ENCODE measurements at regions not wholly inside any gene's neighbourhood (a gene's known extent, or its start where the extent isn't known, plus 50 kb on each side); places are given as distances from the start of the nearest gene placed in this dataset.

DNA sequence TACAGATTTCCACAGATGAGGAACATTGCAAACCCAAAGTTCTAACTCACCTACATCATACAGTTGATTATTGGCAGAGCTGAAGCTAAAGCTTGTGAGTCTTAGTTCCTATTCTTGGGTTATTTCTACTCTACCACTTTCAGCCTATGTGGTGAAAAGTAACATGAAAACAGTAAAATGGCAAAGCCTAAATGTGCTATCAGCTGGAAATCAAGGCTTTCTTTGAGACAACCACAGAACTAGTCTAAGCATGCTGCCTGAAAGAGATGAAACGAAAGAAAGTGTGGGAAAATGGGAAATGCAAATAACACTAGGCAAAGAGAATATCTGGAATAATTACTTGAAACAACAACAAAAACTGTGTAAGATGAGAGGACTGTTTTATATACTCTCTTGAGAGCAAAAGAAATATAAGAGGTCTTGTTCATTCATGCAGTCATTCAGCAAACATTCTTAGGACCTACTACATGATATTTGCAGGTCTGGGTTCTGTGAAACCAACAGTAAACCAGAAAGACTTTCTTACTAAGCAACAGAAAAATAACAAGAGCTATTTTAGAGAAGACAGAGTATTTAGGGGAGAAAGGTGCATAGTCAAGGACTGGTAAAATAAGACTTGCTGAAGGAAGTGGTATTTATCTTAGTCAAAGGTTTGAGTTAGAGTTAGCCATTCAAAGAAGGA lies 437.1 kb downstream of the HTR7 start:
- H3K9me3 ChIP-seq (ENCODE audit: control insufficient read depth, insufficient read depth, low read depth, low read length), result no peaks in the 10 kb centered on the region
- no peak for DNase-seq (ENCODE audit: low read depth, low spot score)
- ChIA-PET CTCF (no interaction called here), POLR2A (no interaction called here)
- TF ChIP-seq, protein P1, sequence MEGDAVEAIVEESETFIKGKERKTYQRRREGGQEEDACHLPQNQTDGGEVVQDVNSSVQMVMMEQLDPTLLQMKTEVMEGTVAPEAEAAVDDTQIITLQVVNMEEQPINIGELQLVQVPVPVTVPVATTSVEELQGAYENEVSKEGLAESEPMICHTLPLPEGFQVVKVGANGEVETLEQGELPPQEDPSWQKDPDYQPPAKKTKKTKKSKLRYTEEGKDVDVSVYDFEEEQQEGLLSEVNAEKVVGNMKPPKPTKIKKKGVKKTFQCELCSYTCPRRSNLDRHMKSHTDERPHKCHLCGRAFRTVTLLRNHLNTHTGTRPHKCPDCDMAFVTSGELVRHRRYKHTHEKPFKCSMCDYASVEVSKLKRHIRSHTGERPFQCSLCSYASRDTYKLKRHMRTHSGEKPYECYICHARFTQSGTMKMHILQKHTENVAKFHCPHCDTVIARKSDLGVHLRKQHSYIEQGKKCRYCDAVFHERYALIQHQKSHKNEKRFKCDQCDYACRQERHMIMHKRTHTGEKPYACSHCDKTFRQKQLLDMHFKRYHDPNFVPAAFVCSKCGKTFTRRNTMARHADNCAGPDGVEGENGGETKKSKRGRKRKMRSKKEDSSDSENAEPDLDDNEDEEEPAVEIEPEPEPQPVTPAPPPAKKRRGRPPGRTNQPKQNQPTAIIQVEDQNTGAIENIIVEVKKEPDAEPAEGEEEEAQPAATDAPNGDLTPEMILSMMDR (IDR thresholded peaks at IDR 0.05), result no peak
- no peak overlapping the region for H3K27ac ChIP-seq (ENCODE audit: low read length)
- intact Hi-C loops (cut with micrococcal nuclease; ENCODE audit: unreplicated experiment) (no loop called here), in situ Hi-C loops (cut with HindIII; ENCODE audit: low pct_unique_long_range_greater_than_20kb, low sequenced_read_pairs) (no loop called here)
- no peaks in the 10 kb centered on the region for H3K36me3 ChIP-seq (ENCODE audit: control insufficient read depth, insufficient read depth, low read length)
- H3K4me3 ChIP-seq (ENCODE audit: low read depth in 2 of 2, low read length in 2 of 2), result no peak overlapping the region
- no peaks in the 10 kb centered on the region for H3K27me3 ChIP-seq (ENCODE audit: control insufficient read depth, insufficient read depth, low read length)
- no TSS peak for BruUV-seq (replicated peaks)
- 0 out of 2 replicates have a peak, but pooled peaks cover 3% of the 10 kb centered on the region for H3K4me1 ChIP-seq (ENCODE audit: control insufficient read depth, insufficient read depth, low read length)
- ATAC-seq, result no peak

DNA sequence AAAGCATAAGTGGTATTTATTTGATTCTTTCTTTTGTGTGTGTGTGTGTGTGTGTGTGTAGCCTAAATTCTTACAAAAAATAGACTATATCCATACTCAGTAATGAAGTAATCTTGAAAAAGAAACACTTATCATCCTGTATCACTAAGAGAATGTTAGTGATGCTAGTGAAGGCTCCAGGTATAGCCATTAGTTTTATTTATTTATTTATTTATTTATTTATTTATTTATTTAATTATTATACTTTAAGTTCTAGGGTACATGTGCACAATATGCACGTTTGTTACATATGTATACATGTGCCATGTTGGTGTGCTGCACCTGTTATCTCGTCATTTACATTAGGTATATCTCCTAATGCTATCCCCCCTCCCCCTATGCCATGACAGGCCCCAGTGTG lies 436.0 kb downstream of the HTR7 start:
- no peaks in the 10 kb centered on the region for H3K36me3 ChIP-seq (ENCODE audit: control insufficient read depth, insufficient read depth, low read length)
- H3K4me3 ChIP-seq (ENCODE audit: low read depth in 2 of 2, low read length in 2 of 2), result no peak overlapping the region
- ATAC-seq (no peak), DNase-seq (ENCODE audit: low read depth, low spot score) (no peak)
- in situ Hi-C loops (cut with HindIII; ENCODE audit: low pct_unique_long_range_greater_than_20kb, low sequenced_read_pairs) (no loop called here), intact Hi-C loops (cut with micrococcal nuclease; ENCODE audit: unreplicated experiment) (no loop called here)
- no peak overlapping the region for H3K27ac ChIP-seq (ENCODE audit: low read length)
- CTCF ChIA-PET, result no interaction called here
- no TSS peak for BruUV-seq (replicated peaks)
- H3K9me3 ChIP-seq (ENCODE audit: control insufficient read depth, insufficient read depth, low read depth, low read length), result no peaks in the 10 kb centered on the region
- TF ChIP-seq SIN3A (IDR thresholded peaks at IDR 0.05; ENCODE audit: borderline replicate concordance, insufficient read depth, low read depth, low read length), result no peak
- TF ChIP-seq, protein P2, sequence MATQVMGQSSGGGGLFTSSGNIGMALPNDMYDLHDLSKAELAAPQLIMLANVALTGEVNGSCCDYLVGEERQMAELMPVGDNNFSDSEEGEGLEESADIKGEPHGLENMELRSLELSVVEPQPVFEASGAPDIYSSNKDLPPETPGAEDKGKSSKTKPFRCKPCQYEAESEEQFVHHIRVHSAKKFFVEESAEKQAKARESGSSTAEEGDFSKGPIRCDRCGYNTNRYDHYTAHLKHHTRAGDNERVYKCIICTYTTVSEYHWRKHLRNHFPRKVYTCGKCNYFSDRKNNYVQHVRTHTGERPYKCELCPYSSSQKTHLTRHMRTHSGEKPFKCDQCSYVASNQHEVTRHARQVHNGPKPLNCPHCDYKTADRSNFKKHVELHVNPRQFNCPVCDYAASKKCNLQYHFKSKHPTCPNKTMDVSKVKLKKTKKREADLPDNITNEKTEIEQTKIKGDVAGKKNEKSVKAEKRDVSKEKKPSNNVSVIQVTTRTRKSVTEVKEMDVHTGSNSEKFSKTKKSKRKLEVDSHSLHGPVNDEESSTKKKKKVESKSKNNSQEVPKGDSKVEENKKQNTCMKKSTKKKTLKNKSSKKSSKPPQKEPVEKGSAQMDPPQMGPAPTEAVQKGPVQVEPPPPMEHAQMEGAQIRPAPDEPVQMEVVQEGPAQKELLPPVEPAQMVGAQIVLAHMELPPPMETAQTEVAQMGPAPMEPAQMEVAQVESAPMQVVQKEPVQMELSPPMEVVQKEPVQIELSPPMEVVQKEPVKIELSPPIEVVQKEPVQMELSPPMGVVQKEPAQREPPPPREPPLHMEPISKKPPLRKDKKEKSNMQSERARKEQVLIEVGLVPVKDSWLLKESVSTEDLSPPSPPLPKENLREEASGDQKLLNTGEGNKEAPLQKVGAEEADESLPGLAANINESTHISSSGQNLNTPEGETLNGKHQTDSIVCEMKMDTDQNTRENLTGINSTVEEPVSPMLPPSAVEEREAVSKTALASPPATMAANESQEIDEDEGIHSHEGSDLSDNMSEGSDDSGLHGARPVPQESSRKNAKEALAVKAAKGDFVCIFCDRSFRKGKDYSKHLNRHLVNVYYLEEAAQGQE (IDR thresholded peaks at IDR 0.05; ENCODE audit: insufficient read depth in 1 of 2, low read depth in 2 of 2, low read length in 1 of 2), result no peak
- TF ChIP-seq TCF7L2 (IDR thresholded peaks at IDR 0.05; ENCODE audit: low read depth, low read length), result no peak
- TF ChIP-seq, protein P1 (IDR thresholded peaks at IDR 0.05), result no peak
- TF ChIP-seq POLR2AphosphoS5 (IDR thresholded peaks at IDR 0.05; ENCODE audit: low read depth, low read length), result no peak
- no peaks in the 10 kb centered on the region for H3K27me3 ChIP-seq (ENCODE audit: control insufficient read depth, insufficient read depth, low read length)
- POLR2A ChIA-PET, result interaction anchor here (0.7 kb wide), 1 partner anchor 24 kb away, joined by 3 read pairs; no protein-coding TSS in a partner anchor
- H3K4me1 ChIP-seq (ENCODE audit: control insufficient read depth, insufficient read depth, low read length), result 0 out of 2 replicates have a peak, but pooled peaks cover 3% of the 10 kb centered on the region

All from Panc1 (cell line).